CMK (cell line): ENCODE measurements at regions not wholly inside any gene's neighbourhood (a gene's known extent, or its start where the extent isn't known, plus 50 kb on each side); places are given as distances from the start of the nearest gene placed in this dataset.

Experiments used
- DNase-seq: peaks from one replicate; pipeline ENCODE4 v3.0.0-alpha.2; 2010; ENCODE audit warnings: low read depth

- no peak for DNase-seq
Measured at GRCh38 chr9:115369322-115369957, 251.5 kb upstream of the TNC start.

GRCh38 chr9:115373000-115373709 lies 255.2 kb upstream of the TNC start:
- no peak for DNase-seq

- DNase-seq = no peak
Measured at GRCh38 chr9:115373710-115374045, 255.7 kb upstream of the TNC start.

GRCh38 chr9:115374724-115375268 lies 256.8 kb upstream of the TNC start:
- DNase-seq = no peak

GRCh38 chr9:115378241-115378640 lies 260.3 kb upstream of the TNC start:
- DNase-seq = no peak

GRCh38 chr9:115378758-115379157 lies 260.8 kb upstream of the TNC start:
- DNase-seq = no peak

GRCh38 chr9:115379719-115380118 lies 261.8 kb upstream of the TNC start:
- no peak for DNase-seq

- DNase-seq = no peak
Measured at GRCh38 chr9:115382865-115383264, 264.9 kb upstream of the TNC start.

GRCh38 chr9:115385383-115386122 lies 267.6 kb upstream of the TNC start:
- DNase-seq = no peak

- no peak for DNase-seq
Measured at GRCh38 chr9:115386963-115387770, 269.2 kb upstream of the TNC start.

GRCh38 chr9:115391168-115391825 lies 273.3 kb upstream of the TNC start:
- DNase-seq = no peak

- DNase-seq = no peak
Measured at GRCh38 chr9:115393976-115394775, 276.2 kb upstream of the TNC start.

GRCh38 chr9:115395511-115396021 lies 277.6 kb upstream of the TNC start:
- no peak for DNase-seq

GRCh38 chr9:115396071-115396529 lies 278.1 kb upstream of the TNC start:
- no peak for DNase-seq

GRCh38 chr9:115397591-115398312 lies 279.8 kb upstream of the TNC start:
- DNase-seq = no peak

GRCh38 chr9:115398313-115398650 lies 280.3 kb upstream of the TNC start:
- no peak for DNase-seq

- no peak for DNase-seq
Measured at GRCh38 chr9:115398996-115399395, 281.0 kb upstream of the TNC start.

- DNase-seq = no peak
Measured at GRCh38 chr9:115400796-115401195, 282.8 kb upstream of the TNC start.

- no peak for DNase-seq
Measured at GRCh38 chr9:115401756-115402327, 283.9 kb upstream of the TNC start.

- no peak for DNase-seq
Measured at GRCh38 chr9:115403753-115404152, 285.8 kb upstream of the TNC start.
